ENCODE measurements at regions not wholly inside any gene's neighbourhood (a gene's known extent, or its start where the extent isn't known, plus 50 kb on each side); places are given as distances from the start of the nearest gene placed in this dataset.

DNA sequence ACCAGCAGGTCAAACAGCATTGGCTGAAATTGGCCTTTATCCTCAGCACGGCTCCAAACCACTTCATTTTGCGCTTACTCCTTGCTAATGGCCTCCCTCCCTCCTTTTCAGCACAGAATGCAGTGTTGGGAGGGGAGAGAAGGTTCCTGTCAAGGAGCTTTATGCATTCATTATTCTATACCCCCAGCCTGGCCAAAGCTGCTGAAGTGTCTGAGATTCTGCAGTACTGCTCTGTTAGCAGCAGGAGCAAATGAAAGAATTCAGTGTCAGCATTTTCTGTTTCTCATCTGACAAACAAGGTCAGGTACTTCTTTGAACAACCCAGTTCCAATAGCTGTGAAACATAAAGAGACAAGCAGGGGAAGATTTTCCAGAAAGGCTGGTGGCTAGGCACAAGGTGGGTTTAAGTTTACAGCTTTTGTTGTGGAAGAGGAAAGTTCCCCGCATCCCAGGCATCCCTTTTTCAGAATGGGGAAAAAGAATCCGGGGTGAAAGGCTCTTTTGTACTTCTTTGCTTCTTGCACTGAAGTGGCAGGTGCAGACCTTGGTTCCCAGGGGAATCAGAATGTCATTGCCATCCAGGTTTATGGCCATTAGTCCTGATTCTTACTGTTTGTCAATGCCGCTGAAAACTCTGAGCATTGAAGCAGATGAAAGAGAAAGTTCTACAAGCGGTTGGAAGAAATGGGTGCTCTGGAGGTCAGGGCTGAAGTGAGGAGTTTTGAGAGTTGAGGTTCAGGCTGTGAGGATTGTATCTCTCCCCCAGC is 109.3 kb upstream of the APC start:
- TF ChIP-seq, protein P1, sequence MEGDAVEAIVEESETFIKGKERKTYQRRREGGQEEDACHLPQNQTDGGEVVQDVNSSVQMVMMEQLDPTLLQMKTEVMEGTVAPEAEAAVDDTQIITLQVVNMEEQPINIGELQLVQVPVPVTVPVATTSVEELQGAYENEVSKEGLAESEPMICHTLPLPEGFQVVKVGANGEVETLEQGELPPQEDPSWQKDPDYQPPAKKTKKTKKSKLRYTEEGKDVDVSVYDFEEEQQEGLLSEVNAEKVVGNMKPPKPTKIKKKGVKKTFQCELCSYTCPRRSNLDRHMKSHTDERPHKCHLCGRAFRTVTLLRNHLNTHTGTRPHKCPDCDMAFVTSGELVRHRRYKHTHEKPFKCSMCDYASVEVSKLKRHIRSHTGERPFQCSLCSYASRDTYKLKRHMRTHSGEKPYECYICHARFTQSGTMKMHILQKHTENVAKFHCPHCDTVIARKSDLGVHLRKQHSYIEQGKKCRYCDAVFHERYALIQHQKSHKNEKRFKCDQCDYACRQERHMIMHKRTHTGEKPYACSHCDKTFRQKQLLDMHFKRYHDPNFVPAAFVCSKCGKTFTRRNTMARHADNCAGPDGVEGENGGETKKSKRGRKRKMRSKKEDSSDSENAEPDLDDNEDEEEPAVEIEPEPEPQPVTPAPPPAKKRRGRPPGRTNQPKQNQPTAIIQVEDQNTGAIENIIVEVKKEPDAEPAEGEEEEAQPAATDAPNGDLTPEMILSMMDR (IDR thresholded peaks at IDR 0.05), result no peak
- no peak for TF ChIP-seq EP300 (IDR thresholded peaks at IDR 0.05)

Data from suprapubic skin (tissue), 3 donors.